Neuronal stem cell (in vitro differentiated cells): ENCODE measurements at regions not wholly inside any gene's neighbourhood (a gene's known extent, or its start where the extent isn't known, plus 50 kb on each side); places are given as distances from the start of the nearest gene placed in this dataset.

Experiments used
- DNase-seq: peaks from one replicate; pipeline ENCODE4 v3.0.0-alpha.2; 2013; ENCODE audit warnings: low spot score
- H2AFZ ChIP-seq: one replicate; pipeline ENCODE4 v1.6.1; 2013; ENCODE audit warnings: mild to moderate bottlenecking, low read length, inconsistent platforms
- H2AK5ac ChIP-seq: 2 replicates; pipeline ENCODE4 v1.6.1; 2013; ENCODE audit warnings: low read depth, mild to moderate bottlenecking, inconsistent platforms, low read length, moderate library complexity, mixed read lengths
- H2BK120ac ChIP-seq: 2 replicates; pipeline ENCODE4 v1.6.1; 2013; ENCODE audit warnings: low read depth, mild to moderate bottlenecking, inconsistent platforms, low read length, moderate library complexity, mixed read lengths
- H2BK12ac ChIP-seq: one replicate; pipeline ENCODE4 v1.6.1; 2013; ENCODE audit warnings: low read length, inconsistent platforms
- H2BK15ac ChIP-seq: 2 replicates; pipeline ENCODE4 v1.6.1; 2013; ENCODE audit warnings: mild to moderate bottlenecking, low read length, inconsistent platforms, mixed read lengths
- H2BK5ac ChIP-seq: one replicate; pipeline ENCODE4 v1.6.1; 2013; ENCODE audit warnings: inconsistent platforms, mild to moderate bottlenecking, low read length, moderate library complexity
- H3K14ac ChIP-seq: one replicate; pipeline ENCODE4 v1.6.1; 2013; ENCODE audit warnings: low read length, inconsistent platforms
- H3K18ac ChIP-seq: 2 replicates; pipeline ENCODE4 v1.6.1; 2013; ENCODE audit warnings: low read length, inconsistent platforms
- H3K23ac ChIP-seq: 2 replicates; pipeline ENCODE4 v1.6.1; 2013; ENCODE audit warnings: low read depth, mild to moderate bottlenecking, mixed read lengths, low read length, inconsistent platforms; ENCODE audit not compliant: poor library complexity
- H3K27ac ChIP-seq: replicated peaks from 3 replicates; pipeline ENCODE4 v1.5.1; 2013; ENCODE audit warnings: low read length, inconsistent platforms
- H3K27me3 ChIP-seq, 3 experiments: 2 replicates each; pipeline ENCODE4 v1.6.1; 2013; ENCODE audit warnings: low read length in 3 of 3, mild to moderate bottlenecking in 2 of 3, inconsistent platforms in 1 of 3, low read depth in 1 of 3, mixed read lengths in 1 of 3, moderate library complexity in 1 of 3; ENCODE audit not compliant: control insufficient read depth in 3 of 3, insufficient read depth in 3 of 3
- H3K36me3 ChIP-seq, 2 donors: replicated peaks in 1 of 2; 2 replicates each; pipeline ENCODE4 v1.6.1; 2013; ENCODE audit warnings: low read length in 2 of 2; ENCODE audit not compliant: control insufficient read depth in 2 of 2, insufficient read depth in 2 of 2
- H3K4ac ChIP-seq: 2 replicates; pipeline ENCODE4 v1.6.1; 2013; ENCODE audit warnings: inconsistent platforms, mild to moderate bottlenecking, low read length, moderate library complexity
- H3K4me1 ChIP-seq, 2 donors: 1 replicate in 1 of 2; 2 replicates in 1 of 2; pipeline ENCODE4 v1.6.1; 2013; ENCODE audit warnings: low read length in 2 of 2, low read depth in 1 of 2; ENCODE audit not compliant: control insufficient read depth in 2 of 2, insufficient read depth in 1 of 2
- H3K4me2 ChIP-seq: one replicate; pipeline ENCODE4 v1.6.1; 2013; ENCODE audit warnings: mild to moderate bottlenecking, low read length, inconsistent platforms; ENCODE audit not compliant: insufficient read depth, poor library complexity, severe bottlenecking
- H3K4me3 ChIP-seq, 2 donors: 2 replicates each; pipeline ENCODE4 v1.5.1; 2013; ENCODE audit warnings: low read length in 2 of 2, mild to moderate bottlenecking in 2 of 2, inconsistent platforms in 1 of 2, moderate library complexity in 1 of 2
- H3K79me1 ChIP-seq: one replicate; pipeline ENCODE4 v1.6.1; 2013; ENCODE audit warnings: low read depth, mild to moderate bottlenecking, inconsistent platforms, low read length, moderate library complexity
- H3K9ac ChIP-seq: one replicate; pipeline ENCODE4 v1.6.1; 2013; ENCODE audit warnings: mild to moderate bottlenecking, low read depth, low read length, inconsistent platforms; ENCODE audit not compliant: poor library complexity
- H3K9me3 ChIP-seq, 2 donors: replicated peaks in 1 of 2; 2 replicates each; pipeline versions ENCODE3 to v1.6.1; 2013; ENCODE audit warnings: low read length in 2 of 2, mild to moderate bottlenecking in 2 of 2, inconsistent platforms in 1 of 2, low read depth in 1 of 2, mixed read lengths in 1 of 2, moderate library complexity in 1 of 2; ENCODE audit not compliant: control insufficient read depth in 2 of 2, insufficient read depth in 1 of 2
- H4K8ac ChIP-seq: one replicate; pipeline ENCODE4 v1.6.1; 2013; ENCODE audit warnings: low read depth, mild to moderate bottlenecking, inconsistent platforms, low read length, moderate library complexity
- H4K91ac ChIP-seq: one replicate; pipeline ENCODE4 v1.6.1; 2013; ENCODE audit warnings: low read length, low read depth, mild to moderate bottlenecking, inconsistent platforms; ENCODE audit not compliant: poor library complexity
- WGBS, 2 donors: extraction: QIAGEN DNeasy Blood & Tissue Kit; methylation state at CpG; one replicate each; pipeline ENCODE4 v1.1.7; 2013; ENCODE audit warnings: missing lambda C conversion rate in 2 of 2, mixed read lengths in 1 of 2; ENCODE audit not compliant: insufficient read length in 2 of 2, insufficient replicate concordance in 1 of 2; ENCODE audit errors: extremely low coverage in 2 of 2; 5-methylcytosine and 5-hydroxymethylcytosine counted together

DNA sequence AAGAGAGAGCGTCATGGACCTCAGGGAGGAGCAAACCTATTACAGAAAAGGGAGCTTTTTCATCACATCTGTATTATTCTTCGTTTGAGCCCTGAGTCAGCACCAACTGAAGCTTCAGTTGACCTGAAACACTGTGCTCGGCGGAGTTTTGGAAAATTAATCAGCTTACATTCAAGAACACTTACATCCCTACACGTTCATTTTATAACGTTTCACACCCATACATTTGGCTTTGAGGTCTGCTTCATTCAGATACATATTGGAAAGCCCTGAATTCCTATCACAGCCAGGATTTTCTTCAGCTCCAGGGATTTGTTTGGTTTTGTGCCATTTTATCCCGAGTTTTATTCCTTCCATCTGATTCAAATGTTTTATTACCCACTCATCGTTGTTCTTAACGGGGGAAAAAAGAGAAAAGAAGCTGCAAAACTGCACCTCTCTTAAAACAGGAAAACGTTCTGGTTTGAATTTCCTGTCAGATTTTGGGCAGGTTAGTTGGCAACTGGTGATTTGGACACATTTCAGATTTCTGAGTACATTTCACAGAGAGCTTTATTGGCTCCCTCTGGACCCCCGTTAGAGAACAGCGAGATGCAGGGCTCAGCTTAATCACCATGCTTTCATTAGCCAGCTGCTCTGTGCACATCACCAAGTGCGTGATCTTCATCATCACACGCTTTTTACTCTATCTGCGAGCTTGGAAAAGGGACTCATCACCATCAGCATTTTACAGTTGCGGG is 88.8 kb downstream of the CDC42EP3 start:
- Histone ChIP-seq H3K4me2 (no peak overlapping the region), H3K27me3 (no peaks in the 10 kb centered on the region), H4K8ac (no peak overlapping the region), H3K79me1 (no peaks in the 10 kb centered on the region), H4K91ac (no peak overlapping the region), H2BK120ac (no peak overlapping the region), H3K18ac (no peak overlapping the region), H2AFZ (no peak overlapping the region), H3K36me3 (no peaks in the 10 kb centered on the region), H2BK15ac (no peak overlapping the region), H2AK5ac (no peak overlapping the region), H3K27ac (no peak overlapping the region), H3K9ac (no peak overlapping the region), H3K4me1 (peaks cover 6 to 8% of the 10 kb centered on the region in 2 donors), H2BK5ac (no peak overlapping the region), H3K23ac (no peak overlapping the region), H3K4me3 (no peak overlapping the region), H3K14ac (no peak overlapping the region), H3K9me3 (peaks cover 0 to 5% of the 10 kb centered on the region in 2 donors), H2BK12ac (no peak overlapping the region), H3K4ac (no peak overlapping the region)
- DNase-seq: no peak
- no CpG with 5 or more reads among the region's 16 CpGs for WGBS, 2 donors

DNA sequence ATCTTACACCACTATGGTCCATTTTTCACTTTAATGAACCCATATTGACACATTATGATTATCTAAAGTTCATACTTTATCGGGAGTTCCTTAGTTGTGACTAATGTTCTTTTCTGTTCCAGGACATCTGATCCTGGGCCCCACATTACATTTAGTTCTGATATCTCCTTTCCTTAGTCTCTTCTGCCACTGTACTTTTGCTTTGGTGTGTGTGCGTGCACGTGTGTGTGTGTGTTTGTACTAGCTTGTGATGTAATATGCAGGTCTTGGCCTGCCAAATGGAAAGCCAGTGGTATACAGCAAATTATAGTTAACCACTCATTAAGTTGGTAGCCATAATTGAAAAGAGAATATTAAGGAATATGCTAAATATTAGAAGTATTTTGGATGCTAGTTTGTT is 88.0 kb downstream of the CDC42EP3 start:
- Histone ChIP-seq H3K9me3 (peaks cover 0 to 5% of the 10 kb centered on the region in 2 donors), H3K27ac (no peak overlapping the region), H2BK15ac (no peak overlapping the region), H3K4ac (no peak overlapping the region), H2BK5ac (no peak overlapping the region), H3K14ac (no peak overlapping the region), H3K4me1 (peaks cover 6 to 8% of the 10 kb centered on the region in 2 donors), H3K4me3 (no peak overlapping the region), H2AFZ (no peak overlapping the region), H3K36me3 (no peaks in the 10 kb centered on the region), H3K79me1 (no peaks in the 10 kb centered on the region), H3K9ac (no peak overlapping the region), H3K23ac (no peak overlapping the region), H2BK120ac (no peak overlapping the region), H4K91ac (no peak overlapping the region), H4K8ac (no peak overlapping the region), H3K4me2 (no peak overlapping the region), H2BK12ac (no peak overlapping the region), H3K18ac (no peak overlapping the region), H3K27me3 (no peaks in the 10 kb centered on the region), H2AK5ac (no peak overlapping the region)
- no CpG with 5 or more reads among the region's 3 CpGs for WGBS, 2 donors
- DNase-seq: no peak

DNA sequence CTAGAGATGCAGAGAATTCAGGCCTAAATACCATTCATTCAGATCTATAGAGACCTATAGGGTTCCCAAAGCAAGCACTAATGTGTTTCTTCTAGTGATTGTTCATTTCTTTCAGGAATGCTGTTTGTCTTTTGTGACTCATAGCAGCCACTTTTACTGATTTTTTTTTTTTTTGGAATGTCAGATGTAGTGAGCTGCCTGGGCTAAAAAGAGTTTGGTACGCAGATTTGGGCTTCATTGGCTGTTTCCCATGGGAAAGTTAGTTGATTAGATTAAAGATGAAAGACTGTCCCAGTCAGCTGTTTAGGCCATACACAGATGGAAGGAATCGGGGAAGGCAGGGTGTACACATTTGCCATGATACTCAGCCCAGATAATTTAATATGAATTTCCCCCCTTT is 87.6 kb downstream of the CDC42EP3 start:
- Histone ChIP-seq H3K18ac (no peak overlapping the region), H3K9me3 (peaks cover 0 to 4% of the 10 kb centered on the region in 2 donors), H3K27ac (no peak overlapping the region), H3K4ac (no peak overlapping the region), H2BK120ac (no peak overlapping the region), H3K4me2 (no peak overlapping the region), H3K36me3 (no peaks in the 10 kb centered on the region), H2BK5ac (no peak overlapping the region), H3K9ac (no peak overlapping the region), H3K79me1 (no peaks in the 10 kb centered on the region), H2AFZ (no peak overlapping the region), H4K91ac (no peak overlapping the region), H2BK15ac (no peak overlapping the region), H3K4me3 (no peak overlapping the region), H2BK12ac (no peak overlapping the region), H3K4me1 (peaks cover 6 to 8% of the 10 kb centered on the region in 2 donors), H2AK5ac (no peak overlapping the region), H3K14ac (no peak overlapping the region), H4K8ac (no peak overlapping the region), H3K23ac (no peak overlapping the region), H3K27me3 (no peaks in the 10 kb centered on the region)
- DNase-seq: peak; percentile 5
- WGBS, 2 donors: no CpG with 5 or more reads among the region's 2 CpGs

DNA sequence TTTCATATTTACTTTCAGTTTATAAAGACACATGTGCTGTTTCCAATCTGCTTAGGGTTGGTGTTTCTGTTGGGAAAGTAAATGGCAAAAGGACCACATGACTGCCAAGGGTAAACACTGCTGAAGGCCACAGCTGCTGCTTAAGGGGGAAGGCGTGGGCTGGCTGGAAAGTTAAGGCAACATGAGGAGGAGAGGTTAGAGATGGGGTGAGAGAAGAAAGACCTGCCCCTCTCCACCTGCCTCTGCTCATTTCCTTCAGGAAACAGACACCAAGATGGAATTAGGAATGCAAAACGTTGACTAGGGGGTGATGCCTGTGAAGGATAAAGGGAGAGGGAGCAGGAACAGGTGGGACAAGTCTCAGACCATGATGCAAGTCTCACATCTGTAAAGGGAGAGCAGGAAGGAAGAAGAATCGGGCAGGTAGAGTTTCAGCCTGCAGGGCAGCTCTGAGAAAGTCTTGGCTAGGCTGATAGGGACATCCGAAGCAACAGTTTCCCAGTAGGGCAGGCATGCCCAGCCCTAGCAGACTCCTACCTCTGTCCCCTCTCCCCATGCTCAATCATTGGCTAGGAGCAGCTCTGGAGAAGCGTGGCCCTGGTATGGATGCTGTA is 86.0 kb downstream of the CDC42EP3 start:
- Histone ChIP-seq H3K14ac (no peak overlapping the region), H4K8ac (no peak overlapping the region), H3K4me3 (no peak overlapping the region), H2BK120ac (no peak overlapping the region), H3K79me1 (no peaks in the 10 kb centered on the region), H3K9me3 (no peaks in the 10 kb centered on the region), H3K4ac (no peak overlapping the region), H3K4me1 (peaks cover 6 to 8% of the 10 kb centered on the region in 2 donors), H2AFZ (peak overlapping the region; percentile 26), H3K18ac (peak overlapping the region; percentile 45), H2BK15ac (peak overlapping the region; percentile 22), H3K4me2 (no peak overlapping the region), H3K9ac (no peak overlapping the region), H3K27me3 (no peaks in the 10 kb centered on the region), H4K91ac (no peak overlapping the region), H3K27ac (no peak overlapping the region), H2BK12ac (no peak overlapping the region), H2BK5ac (no peak overlapping the region), H3K23ac (no peak overlapping the region), H2AK5ac (no peak overlapping the region), H3K36me3 (no peaks in the 10 kb centered on the region)
- DNase-seq: no peak
- WGBS, 2 donors: no CpG with 5 or more reads among the region's 5 CpGs
